ENCODE measurements at regions not wholly inside any gene's neighbourhood (a gene's known extent, or its start where the extent isn't known, plus 50 kb on each side); places are given as distances from the start of the nearest gene placed in this dataset.

DNA sequence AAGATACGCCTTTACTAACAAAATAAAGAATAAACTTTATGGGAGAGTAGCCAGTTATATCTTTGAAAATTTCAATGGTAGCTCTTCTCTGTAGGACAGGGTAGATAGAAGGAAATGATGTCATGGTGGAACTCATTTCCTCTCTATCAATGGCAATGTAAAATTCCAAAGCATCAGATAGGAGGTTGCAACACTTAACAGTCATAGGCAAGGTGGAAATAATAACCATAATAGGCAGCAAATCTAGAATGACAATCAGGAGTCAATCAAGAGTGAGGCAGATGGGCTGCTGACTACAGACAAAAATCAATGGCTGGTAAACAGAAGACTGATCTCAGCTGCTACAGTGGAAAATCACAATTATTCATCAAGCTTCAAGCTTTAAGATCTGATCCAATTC, 53.9 kb upstream of the TET2 start:
- POLR2A ChIA-PET: no interaction called here
- no peak for DNase-seq (ENCODE audit: extremely low spot score)
- CTCF ChIA-PET: no interaction called here
- TF ChIP-seq, protein P1, sequence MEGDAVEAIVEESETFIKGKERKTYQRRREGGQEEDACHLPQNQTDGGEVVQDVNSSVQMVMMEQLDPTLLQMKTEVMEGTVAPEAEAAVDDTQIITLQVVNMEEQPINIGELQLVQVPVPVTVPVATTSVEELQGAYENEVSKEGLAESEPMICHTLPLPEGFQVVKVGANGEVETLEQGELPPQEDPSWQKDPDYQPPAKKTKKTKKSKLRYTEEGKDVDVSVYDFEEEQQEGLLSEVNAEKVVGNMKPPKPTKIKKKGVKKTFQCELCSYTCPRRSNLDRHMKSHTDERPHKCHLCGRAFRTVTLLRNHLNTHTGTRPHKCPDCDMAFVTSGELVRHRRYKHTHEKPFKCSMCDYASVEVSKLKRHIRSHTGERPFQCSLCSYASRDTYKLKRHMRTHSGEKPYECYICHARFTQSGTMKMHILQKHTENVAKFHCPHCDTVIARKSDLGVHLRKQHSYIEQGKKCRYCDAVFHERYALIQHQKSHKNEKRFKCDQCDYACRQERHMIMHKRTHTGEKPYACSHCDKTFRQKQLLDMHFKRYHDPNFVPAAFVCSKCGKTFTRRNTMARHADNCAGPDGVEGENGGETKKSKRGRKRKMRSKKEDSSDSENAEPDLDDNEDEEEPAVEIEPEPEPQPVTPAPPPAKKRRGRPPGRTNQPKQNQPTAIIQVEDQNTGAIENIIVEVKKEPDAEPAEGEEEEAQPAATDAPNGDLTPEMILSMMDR (IDR thresholded peaks at IDR 0.05; ENCODE audit: control extremely low read depth, extremely low read depth, low read depth, missing control alignments): no peak

- no peak for DNase-seq (ENCODE audit: extremely low spot score)
- POLR2A ChIA-PET: no interaction called here
- CTCF ChIA-PET: interaction anchor here (0.8 to 2.1 kb wide), 8 partner anchors 10 to 38 kb away, joined by 3 to 6 read pairs (median 3); no protein-coding TSS in a partner anchor
- TF ChIP-seq, protein P1 (IDR thresholded peaks at IDR 0.05; ENCODE audit: control extremely low read depth, extremely low read depth, low read depth, missing control alignments): no peak
Observed at GRCh38 chr4:105093975-105094374, 52.7 kb upstream of the TET2 start.

Data from GM10248 (cell line).